Progenitor cell of endocrine pancreas (in vitro differentiated cells): ENCODE measurements at regions not wholly inside any gene's neighbourhood (a gene's known extent, or its start where the extent isn't known, plus 50 kb on each side); places are given as distances from the start of the nearest gene placed in this dataset.

Experiments used
- DNase-seq: peaks from one replicate; pipeline ENCODE4 v3.0.0; 2021; ENCODE audit warnings: low spot score; ENCODE audit not compliant: unreplicated experiment
- H3K27ac Mint-ChIP-seq: 2 replicates; pipeline ENCODE4 v1.8.0; 2021; ENCODE audit warnings: mild to moderate bottlenecking, moderate library complexity, mixed read lengths
- H3K27me3 Mint-ChIP-seq: 2 replicates; pipeline ENCODE4 v1.8.0; 2021; ENCODE audit warnings: mixed read lengths
- H3K36me3 Mint-ChIP-seq: 2 replicates; pipeline ENCODE4 v1.8.0; 2022; ENCODE audit warnings: mixed read lengths; ENCODE audit not compliant: insufficient read depth
- H3K4me1 Mint-ChIP-seq: 2 replicates; pipeline ENCODE4 v1.8.0; 2021; ENCODE audit warnings: low read depth, mixed read lengths
- H3K4me3 Mint-ChIP-seq: 2 replicates; pipeline ENCODE4 v1.8.0; 2021; ENCODE audit warnings: low read depth, mild to moderate bottlenecking, moderate library complexity, mixed read lengths
- H3K9me3 Mint-ChIP-seq: 2 replicates; pipeline ENCODE4 v1.8.0; 2021; ENCODE audit warnings: low read depth, mixed read lengths
- CTCF ChIP-seq: fragments of 200-600 bp; sonication (generic); IDR thresholded peaks from one replicate; pipeline ENCODE4 v1.5.0; 2021; ENCODE audit warnings: antibody characterized with exemption, mild to moderate bottlenecking; ENCODE audit not compliant: unreplicated experiment

- H3K9me3 Mint-ChIP-seq, result peaks cover 9% of the 10 kb centered on the region
- H3K4me1 Mint-ChIP-seq, result peaks cover 3% of the 10 kb centered on the region
- no peak overlapping the region for H3K27ac Mint-ChIP-seq
- H3K4me3 Mint-ChIP-seq, result no peak overlapping the region
- peaks cover 41% of the 10 kb centered on the region for H3K27me3 Mint-ChIP-seq
- DNase-seq, result no peak
- no peaks in the 10 kb centered on the region for H3K36me3 Mint-ChIP-seq
- TF ChIP-seq CTCF, result no peak
These were observed 67.3 kb upstream of the KLF12 start for GRCh38 chr13:74201530-74201929.

GRCh38 chr13:74200081-74200480, 65.9 kb upstream of the KLF12 start:
- Mint-ChIP-seq H3K36me3 (no peaks in the 10 kb centered on the region), H3K4me3 (no peak overlapping the region), H3K9me3 (peaks cover 9% of the 10 kb centered on the region), H3K27ac (no peak overlapping the region), H3K4me1 (peaks cover 3% of the 10 kb centered on the region), H3K27me3 (peaks cover 41% of the 10 kb centered on the region)
- TF ChIP-seq CTCF, result no peak
- DNase-seq, result no peak

GRCh38 chr13:74197677-74198429, 63.6 kb upstream of the KLF12 start:
- no peak overlapping the region for H3K27ac Mint-ChIP-seq
- H3K9me3 Mint-ChIP-seq, result peaks cover 3% of the 10 kb centered on the region
- peaks cover 31% of the 10 kb centered on the region for H3K27me3 Mint-ChIP-seq
- no peak overlapping the region for H3K4me3 Mint-ChIP-seq
- peaks cover 3% of the 10 kb centered on the region for H3K4me1 Mint-ChIP-seq
- no peak for TF ChIP-seq CTCF
- DNase-seq, result no peak
- no peaks in the 10 kb centered on the region for H3K36me3 Mint-ChIP-seq

- H3K36me3 Mint-ChIP-seq, result no peaks in the 10 kb centered on the region
- no peak overlapping the region for H3K27ac Mint-ChIP-seq
- H3K27me3 Mint-ChIP-seq, result peaks cover 12% of the 10 kb centered on the region
- no peak overlapping the region for H3K4me3 Mint-ChIP-seq
- DNase-seq, result no peak
- TF ChIP-seq CTCF, result no peak
- no peaks in the 10 kb centered on the region for H3K9me3 Mint-ChIP-seq
- H3K4me1 Mint-ChIP-seq, result peaks cover 6% of the 10 kb centered on the region
These were observed 60.6 kb upstream of the KLF12 start for GRCh38 chr13:74194846-74195245.

- TF ChIP-seq CTCF, result no peak
- Mint-ChIP-seq H3K4me1 (peaks cover 6% of the 10 kb centered on the region), H3K36me3 (no peaks in the 10 kb centered on the region), H3K4me3 (no peak overlapping the region), H3K9me3 (no peaks in the 10 kb centered on the region), H3K27me3 (peaks cover 7% of the 10 kb centered on the region), H3K27ac (no peak overlapping the region)
- no peak for DNase-seq
These were observed 59.2 kb upstream of the KLF12 start for GRCh38 chr13:74193391-74193790.
